NB4 (cell line): ENCODE measurements at regions not wholly inside any gene's neighbourhood (a gene's known extent, or its start where the extent isn't known, plus 50 kb on each side); places are given as distances from the start of the nearest gene placed in this dataset.

Experiments
- POLR2A ChIP-seq: IDR thresholded peaks from 2 replicates; pipeline ENCODE4 v1.6.1; 2011; ENCODE audit warnings: mild to moderate bottlenecking; ENCODE audit not compliant: insufficient read length; ENCODE audit errors: extremely low read depth
- TF ChIP-seq, protein P1 (sequence below): IDR thresholded peaks from one replicate; pipeline ENCODE4 v1.5.1; 2012; ENCODE audit warnings: low read depth, low read length

DNA sequence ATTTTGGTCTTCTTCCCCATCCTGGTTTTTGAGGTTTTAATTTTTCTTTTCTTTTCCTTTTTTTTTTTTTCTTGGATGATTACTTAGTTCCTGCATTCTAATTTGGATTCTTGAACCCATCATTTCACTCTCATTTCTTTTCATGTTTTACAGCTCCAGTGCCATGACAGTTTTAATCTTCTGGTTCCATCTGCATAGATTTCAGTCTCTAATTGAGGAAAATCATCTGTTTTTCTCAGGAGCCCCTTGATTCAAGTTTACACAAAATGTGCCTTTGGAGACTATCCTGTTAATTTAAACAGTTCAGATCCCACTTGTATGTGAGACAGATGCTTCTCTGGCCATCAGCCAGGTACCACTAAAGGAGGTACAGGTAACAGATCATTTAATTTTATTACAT is 379.9 kb downstream of the PIK3C3 start:
- TF ChIP-seq, protein P1, sequence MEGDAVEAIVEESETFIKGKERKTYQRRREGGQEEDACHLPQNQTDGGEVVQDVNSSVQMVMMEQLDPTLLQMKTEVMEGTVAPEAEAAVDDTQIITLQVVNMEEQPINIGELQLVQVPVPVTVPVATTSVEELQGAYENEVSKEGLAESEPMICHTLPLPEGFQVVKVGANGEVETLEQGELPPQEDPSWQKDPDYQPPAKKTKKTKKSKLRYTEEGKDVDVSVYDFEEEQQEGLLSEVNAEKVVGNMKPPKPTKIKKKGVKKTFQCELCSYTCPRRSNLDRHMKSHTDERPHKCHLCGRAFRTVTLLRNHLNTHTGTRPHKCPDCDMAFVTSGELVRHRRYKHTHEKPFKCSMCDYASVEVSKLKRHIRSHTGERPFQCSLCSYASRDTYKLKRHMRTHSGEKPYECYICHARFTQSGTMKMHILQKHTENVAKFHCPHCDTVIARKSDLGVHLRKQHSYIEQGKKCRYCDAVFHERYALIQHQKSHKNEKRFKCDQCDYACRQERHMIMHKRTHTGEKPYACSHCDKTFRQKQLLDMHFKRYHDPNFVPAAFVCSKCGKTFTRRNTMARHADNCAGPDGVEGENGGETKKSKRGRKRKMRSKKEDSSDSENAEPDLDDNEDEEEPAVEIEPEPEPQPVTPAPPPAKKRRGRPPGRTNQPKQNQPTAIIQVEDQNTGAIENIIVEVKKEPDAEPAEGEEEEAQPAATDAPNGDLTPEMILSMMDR = no peak
- TF ChIP-seq POLR2A = no peak
